ENCODE measurements at regions not wholly inside any gene's neighbourhood (a gene's known extent, or its start where the extent isn't known, plus 50 kb on each side); places are given as distances from the start of the nearest gene placed in this dataset.

- Histone ChIP-seq H3K27me3 (ENCODE audit: insufficient read depth, low read length, poor library complexity) (no peaks in the 10 kb centered on the region), H4K20me1 (ENCODE audit: insufficient read depth, low read length) (no peaks in the 10 kb centered on the region), H3K9ac (ENCODE audit: low read depth, low read length) (no peak overlapping the region), H3K4me2 (ENCODE audit: insufficient read depth, low read length) (no peak overlapping the region), H3K27ac (ENCODE audit: low read length) (no peak overlapping the region), H3K36me3 (ENCODE audit: insufficient read depth, low read length) (no peaks in the 10 kb centered on the region), H3K9me3 (ENCODE audit: insufficient read depth, low read length, severe bottlenecking) (no peaks in the 10 kb centered on the region), H3K79me2 (ENCODE audit: insufficient read depth, low read length) (no peaks in the 10 kb centered on the region), H3K4me1 (ENCODE audit: insufficient read depth, low read length) (no peaks in the 10 kb centered on the region), H2AFZ (ENCODE audit: low read depth, low read length) (no peak overlapping the region), H3K4me3 (ENCODE audit: low read depth in 1 of 2, low read length in 2 of 2) (no peak overlapping the region)
- ATAC-seq (ENCODE audit: insufficient read depth, low read depth): no peak
- no peak for DNase-seq
- no peak for TF ChIP-seq EZH2 (IDR thresholded peaks at IDR 0.05; ENCODE audit: borderline replicate concordance, low read depth, low read length, severe bottlenecking)
- TF ChIP-seq CTCF (IDR thresholded peaks at IDR 0.05; ENCODE audit: borderline replicate concordance, extremely low read depth, low read length, poor library complexity, severe bottlenecking): no peak
Observed at GRCh38 chr10:123517901-123518300, 148.3 kb upstream of the GPR26 start.

GRCh38 chr10:123518765-123519164 lies 147.4 kb upstream of the GPR26 start:
- Histone ChIP-seq H3K4me1 (ENCODE audit: insufficient read depth, low read length) (no peaks in the 10 kb centered on the region), H3K4me3 (ENCODE audit: low read depth in 1 of 2, low read length in 2 of 2) (no peak overlapping the region), H3K36me3 (ENCODE audit: insufficient read depth, low read length) (no peaks in the 10 kb centered on the region), H3K4me2 (ENCODE audit: insufficient read depth, low read length) (no peak overlapping the region), H3K9me3 (ENCODE audit: insufficient read depth, low read length, severe bottlenecking) (no peaks in the 10 kb centered on the region), H3K27me3 (ENCODE audit: insufficient read depth, low read length, poor library complexity) (no peaks in the 10 kb centered on the region), H3K79me2 (ENCODE audit: insufficient read depth, low read length) (no peaks in the 10 kb centered on the region), H2AFZ (ENCODE audit: low read depth, low read length) (no peak overlapping the region), H4K20me1 (ENCODE audit: insufficient read depth, low read length) (no peaks in the 10 kb centered on the region), H3K27ac (ENCODE audit: low read length) (no peak overlapping the region), H3K9ac (ENCODE audit: low read depth, low read length) (no peak overlapping the region)
- TF ChIP-seq EZH2 (IDR thresholded peaks at IDR 0.05; ENCODE audit: borderline replicate concordance, low read depth, low read length, severe bottlenecking): no peak
- no peak for TF ChIP-seq CTCF (IDR thresholded peaks at IDR 0.05; ENCODE audit: borderline replicate concordance, extremely low read depth, low read length, poor library complexity, severe bottlenecking)
- DNase-seq (no peak), ATAC-seq (ENCODE audit: insufficient read depth, low read depth) (no peak)

GRCh38 chr10:123519861-123520260 lies 146.3 kb upstream of the GPR26 start:
- Histone ChIP-seq H4K20me1 (ENCODE audit: insufficient read depth, low read length) (no peaks in the 10 kb centered on the region), H3K27ac (ENCODE audit: low read length) (no peak overlapping the region), H3K4me2 (ENCODE audit: insufficient read depth, low read length) (no peak overlapping the region), H3K9ac (ENCODE audit: low read depth, low read length) (no peak overlapping the region), H3K4me1 (ENCODE audit: insufficient read depth, low read length) (no peaks in the 10 kb centered on the region), H3K27me3 (ENCODE audit: insufficient read depth, low read length, poor library complexity) (no peaks in the 10 kb centered on the region), H3K9me3 (ENCODE audit: insufficient read depth, low read length, severe bottlenecking) (no peaks in the 10 kb centered on the region), H3K4me3 (ENCODE audit: low read depth in 1 of 2, low read length in 2 of 2) (no peak overlapping the region), H2AFZ (ENCODE audit: low read depth, low read length) (no peak overlapping the region), H3K79me2 (ENCODE audit: insufficient read depth, low read length) (no peaks in the 10 kb centered on the region), H3K36me3 (ENCODE audit: insufficient read depth, low read length) (no peaks in the 10 kb centered on the region)
- no peak for TF ChIP-seq EZH2 (IDR thresholded peaks at IDR 0.05; ENCODE audit: borderline replicate concordance, low read depth, low read length, severe bottlenecking)
- no peak for TF ChIP-seq CTCF (IDR thresholded peaks at IDR 0.05; ENCODE audit: borderline replicate concordance, extremely low read depth, low read length, poor library complexity, severe bottlenecking)
- no peak for DNase-seq
- no peak for ATAC-seq (ENCODE audit: insufficient read depth, low read depth)

GRCh38 chr10:123521076-123521475 lies 145.1 kb upstream of the GPR26 start:
- no peak overlapping the region for H3K27ac ChIP-seq (ENCODE audit: low read length)
- no peaks in the 10 kb centered on the region for H3K36me3 ChIP-seq (ENCODE audit: insufficient read depth, low read length)
- no peaks in the 10 kb centered on the region for H3K9me3 ChIP-seq (ENCODE audit: insufficient read depth, low read length, severe bottlenecking)
- H3K4me1 ChIP-seq (ENCODE audit: insufficient read depth, low read length): no peaks in the 10 kb centered on the region
- ATAC-seq (ENCODE audit: insufficient read depth, low read depth) (no peak), DNase-seq (no peak)
- TF ChIP-seq CTCF (IDR thresholded peaks at IDR 0.05; ENCODE audit: borderline replicate concordance, extremely low read depth, low read length, poor library complexity, severe bottlenecking) (no peak), EZH2 (IDR thresholded peaks at IDR 0.05; ENCODE audit: borderline replicate concordance, low read depth, low read length, severe bottlenecking) (no peak)
- H3K9ac ChIP-seq (ENCODE audit: low read depth, low read length): no peak overlapping the region
- H4K20me1 ChIP-seq (ENCODE audit: insufficient read depth, low read length): no peaks in the 10 kb centered on the region
- no peak overlapping the region for H3K4me3 ChIP-seq (ENCODE audit: low read depth in 1 of 2, low read length in 2 of 2)
- no peaks in the 10 kb centered on the region for H3K27me3 ChIP-seq (ENCODE audit: insufficient read depth, low read length, poor library complexity)
- H3K4me2 ChIP-seq (ENCODE audit: insufficient read depth, low read length): no peak overlapping the region
- H2AFZ ChIP-seq (ENCODE audit: low read depth, low read length): no peak overlapping the region
- H3K79me2 ChIP-seq (ENCODE audit: insufficient read depth, low read length): no peaks in the 10 kb centered on the region

Data from DND-41 (cell line).